ENCODE measurements at regions not wholly inside any gene's neighbourhood (a gene's known extent, or its start where the extent isn't known, plus 50 kb on each side); places are given as distances from the start of the nearest gene placed in this dataset.
"Not testable (repeated sequence)": the region's sequence is repeated elsewhere in the genome, so short reads cannot be mapped to it uniquely, and the experiment has no call there.

DNA sequence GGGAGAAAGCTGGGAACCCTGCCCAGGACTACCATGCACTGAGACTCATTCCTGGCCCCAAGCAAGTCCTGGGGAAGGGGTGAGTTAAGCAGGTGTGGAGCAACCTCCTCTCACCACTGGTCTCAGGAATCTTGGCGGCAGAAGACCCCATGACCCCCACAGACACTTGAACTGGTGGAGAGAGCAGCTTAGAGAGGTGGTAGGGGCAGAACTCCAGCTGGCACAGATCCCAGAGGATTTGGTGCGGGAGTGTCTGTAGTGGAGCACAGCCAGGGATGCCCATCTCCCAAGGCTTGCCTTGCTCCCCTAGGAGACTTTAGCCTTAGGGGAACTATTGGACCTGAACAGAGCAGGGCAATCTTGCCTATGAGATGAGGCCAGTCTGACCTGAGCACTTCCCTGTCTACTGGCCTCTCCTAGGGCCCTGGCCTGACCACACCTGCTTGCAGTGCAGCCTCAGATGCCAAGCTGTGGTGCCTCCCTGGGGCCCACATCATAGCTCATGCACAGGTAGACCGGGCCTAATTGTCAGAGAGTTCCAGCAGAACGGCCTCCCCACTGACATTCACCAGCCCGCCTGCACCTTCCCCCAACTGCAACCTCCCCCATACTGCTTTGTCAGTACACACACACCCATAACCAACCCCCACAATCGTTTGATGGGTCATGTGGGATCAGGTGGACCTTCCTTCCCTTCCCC lies 78.0 kb downstream of the NAA11 start:
- Histone ChIP-seq H3K36me3 (no peaks in the 10 kb centered on the region), H3K4me3 (no peak overlapping the region), H3K27me3 (no peaks in the 10 kb centered on the region), H3K4me1 (ENCODE audit: low read depth) (no peaks in the 10 kb centered on the region), H3K9me3 (ENCODE audit: low read depth) (no peaks in the 10 kb centered on the region), H3K27ac (no peak overlapping the region)
- no peak for DNase-seq (ENCODE audit: low read depth in 1 of 2, low spot score in 1 of 2)
- TF ChIP-seq, protein P1, sequence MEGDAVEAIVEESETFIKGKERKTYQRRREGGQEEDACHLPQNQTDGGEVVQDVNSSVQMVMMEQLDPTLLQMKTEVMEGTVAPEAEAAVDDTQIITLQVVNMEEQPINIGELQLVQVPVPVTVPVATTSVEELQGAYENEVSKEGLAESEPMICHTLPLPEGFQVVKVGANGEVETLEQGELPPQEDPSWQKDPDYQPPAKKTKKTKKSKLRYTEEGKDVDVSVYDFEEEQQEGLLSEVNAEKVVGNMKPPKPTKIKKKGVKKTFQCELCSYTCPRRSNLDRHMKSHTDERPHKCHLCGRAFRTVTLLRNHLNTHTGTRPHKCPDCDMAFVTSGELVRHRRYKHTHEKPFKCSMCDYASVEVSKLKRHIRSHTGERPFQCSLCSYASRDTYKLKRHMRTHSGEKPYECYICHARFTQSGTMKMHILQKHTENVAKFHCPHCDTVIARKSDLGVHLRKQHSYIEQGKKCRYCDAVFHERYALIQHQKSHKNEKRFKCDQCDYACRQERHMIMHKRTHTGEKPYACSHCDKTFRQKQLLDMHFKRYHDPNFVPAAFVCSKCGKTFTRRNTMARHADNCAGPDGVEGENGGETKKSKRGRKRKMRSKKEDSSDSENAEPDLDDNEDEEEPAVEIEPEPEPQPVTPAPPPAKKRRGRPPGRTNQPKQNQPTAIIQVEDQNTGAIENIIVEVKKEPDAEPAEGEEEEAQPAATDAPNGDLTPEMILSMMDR (IDR thresholded peaks at IDR 0.05; ENCODE audit: low read depth, low read length), result no peak

DNA sequence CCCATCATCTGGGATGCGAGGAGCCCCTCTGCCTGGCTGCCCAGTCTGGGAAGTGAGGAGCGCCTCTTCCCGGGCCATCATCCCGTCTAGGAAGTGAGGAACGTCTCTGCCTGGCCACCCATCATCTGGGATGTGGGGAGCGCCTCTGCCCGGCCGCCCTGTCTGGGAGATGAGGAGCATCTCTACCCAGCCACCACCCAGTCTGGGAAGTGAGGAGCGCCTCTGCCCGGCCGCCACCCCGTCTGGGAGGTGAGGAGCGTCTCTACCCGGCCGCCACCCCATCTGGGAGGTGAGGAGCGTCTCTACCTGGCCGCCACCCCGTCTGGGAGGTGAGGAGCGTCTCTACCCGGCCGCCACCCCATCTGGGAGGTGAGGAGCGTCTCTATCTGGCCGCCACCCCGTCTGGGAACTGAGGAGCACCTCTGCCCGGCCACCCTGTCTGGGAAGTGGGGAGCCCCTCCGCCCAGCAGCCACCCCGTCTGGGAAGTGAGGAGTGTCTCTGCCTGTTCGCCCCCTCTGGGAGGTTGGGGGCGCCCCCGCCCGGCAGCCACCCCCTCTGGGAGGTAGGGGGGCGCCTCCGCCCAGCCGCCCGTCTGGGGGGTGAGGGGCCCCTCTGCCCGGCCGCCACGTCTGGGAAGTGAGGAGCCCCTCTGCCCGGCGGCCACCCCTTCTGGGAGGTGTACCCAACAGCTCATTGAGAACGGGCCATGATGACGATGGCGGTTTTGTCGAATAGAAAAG lies 80.5 kb downstream of the NAA11 start:
- not testable (repeated sequence) for H3K27me3 ChIP-seq; H3K4me1 ChIP-seq (ENCODE audit: low read depth); DNase-seq (ENCODE audit: low read depth in 1 of 2, low spot score in 1 of 2); H3K9me3 ChIP-seq (ENCODE audit: low read depth); H3K4me3 ChIP-seq; H3K36me3 ChIP-seq; H3K27ac ChIP-seq

GRCh38 chr4:79241846-79242245 lies 84.0 kb downstream of the NAA11 start:
- H3K9me3 ChIP-seq (ENCODE audit: low read depth), result no peaks in the 10 kb centered on the region
- peak; percentile 6 to 49 for DNase-seq (ENCODE audit: low read depth in 1 of 2, low spot score in 1 of 2)
- TF ChIP-seq, protein P1 (IDR thresholded peaks at IDR 0.05; ENCODE audit: low read depth, low read length), result peak; percentile 23
- H3K27me3 ChIP-seq, result no peaks in the 10 kb centered on the region
- no peak overlapping the region for H3K27ac ChIP-seq
- H3K4me1 ChIP-seq (ENCODE audit: low read depth), result peaks cover 10% of the 10 kb centered on the region
- no peaks in the 10 kb centered on the region for H3K36me3 ChIP-seq
- no peak overlapping the region for H3K4me3 ChIP-seq

GRCh38 chr4:79237851-79238250 lies 88.0 kb downstream of the NAA11 start:
- Histone ChIP-seq H3K9me3 (ENCODE audit: low read depth) (no peaks in the 10 kb centered on the region), H3K27ac (no peak overlapping the region), H3K27me3 (no peaks in the 10 kb centered on the region), H3K4me1 (ENCODE audit: low read depth) (peaks cover 13% of the 10 kb centered on the region), H3K4me3 (no peak overlapping the region), H3K36me3 (no peaks in the 10 kb centered on the region)
- TF ChIP-seq, protein P1 (IDR thresholded peaks at IDR 0.05; ENCODE audit: low read depth, low read length), result no peak
- peak in 1 of 2 donors; percentile 5 for DNase-seq (ENCODE audit: low read depth in 1 of 2, low spot score in 1 of 2)

DNA sequence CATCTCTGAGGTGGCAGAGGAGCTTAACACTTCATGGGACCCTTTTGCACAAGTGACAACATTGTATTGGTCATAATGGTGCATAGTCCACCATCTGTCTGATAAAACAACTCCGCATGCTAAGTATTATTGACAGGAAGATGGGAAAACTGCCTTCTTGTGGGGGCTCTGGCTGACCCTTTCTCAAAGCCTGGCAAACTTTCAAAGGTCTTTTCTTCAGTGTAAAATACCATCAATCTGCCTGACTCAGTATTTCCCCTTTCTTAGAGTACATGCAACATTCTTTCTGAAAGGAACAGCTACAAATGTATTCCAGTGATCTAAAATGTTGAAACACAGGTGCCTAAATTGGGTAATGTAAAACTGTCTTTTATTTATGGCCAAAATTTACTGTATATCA lies 89.1 kb downstream of the NAA11 start:
- H3K4me3 ChIP-seq, result no peak overlapping the region
- H3K4me1 ChIP-seq (ENCODE audit: low read depth), result peaks cover 13% of the 10 kb centered on the region
- DNase-seq (ENCODE audit: low read depth in 1 of 2, low spot score in 1 of 2), result no peak
- no peaks in the 10 kb centered on the region for H3K9me3 ChIP-seq (ENCODE audit: low read depth)
- H3K27me3 ChIP-seq, result no peaks in the 10 kb centered on the region
- TF ChIP-seq, protein P1 (IDR thresholded peaks at IDR 0.05; ENCODE audit: low read depth, low read length), result no peak
- peak overlapping the region; percentile 26 for H3K27ac ChIP-seq
- no peaks in the 10 kb centered on the region for H3K36me3 ChIP-seq

DNA sequence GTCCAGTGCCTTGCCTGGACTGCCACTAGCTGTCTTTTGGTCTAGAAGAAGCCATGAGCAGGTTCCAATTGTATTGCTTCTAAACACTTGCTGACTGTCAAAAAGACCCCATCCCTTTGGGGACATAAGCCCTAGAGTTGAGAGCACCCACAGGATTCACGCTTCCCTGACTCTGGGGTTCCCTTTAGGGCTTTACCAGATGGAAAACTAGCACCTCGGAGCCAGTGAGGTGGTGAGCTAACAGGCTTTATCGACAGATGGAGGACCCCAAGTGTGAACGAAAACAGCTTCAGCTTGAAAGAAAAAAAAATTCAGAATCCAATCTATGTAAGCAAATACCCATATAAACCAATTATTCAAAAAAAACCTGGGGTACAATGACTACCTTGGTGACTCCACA lies 90.8 kb downstream of the NAA11 start:
- no peak overlapping the region for H3K27ac ChIP-seq

More for the DNA sequence above, 90.8 kb downstream of the NAA11 start:
- no peaks in the 10 kb centered on the region for H3K27me3 ChIP-seq
- H3K36me3 ChIP-seq, result no peaks in the 10 kb centered on the region
- TF ChIP-seq, protein P1 (IDR thresholded peaks at IDR 0.05; ENCODE audit: low read depth, low read length), result no peak
- H3K4me3 ChIP-seq, result no peak overlapping the region
- no peak for DNase-seq (ENCODE audit: low read depth in 1 of 2, low spot score in 1 of 2)
- no peaks in the 10 kb centered on the region for H3K9me3 ChIP-seq (ENCODE audit: low read depth)
- peaks cover 13% of the 10 kb centered on the region for H3K4me1 ChIP-seq (ENCODE audit: low read depth)
